Ishikawa (cell line): ENCODE measurements at regions not wholly inside any gene's neighbourhood (a gene's known extent, or its start where the extent isn't known, plus 50 kb on each side); places are given as distances from the start of the nearest gene placed in this dataset.

Experiments used
- CEBPB ChIP-seq: IDR thresholded peaks from 2 replicates; pipeline ENCODE4 v1.6.1; 2012
- CREB1 ChIP-seq: IDR thresholded peaks from 2 replicates; pipeline ENCODE4 v1.6.1; 2012; ENCODE audit warnings: low read depth
- EGR1 ChIP-seq: IDR thresholded peaks from 2 replicates; pipeline ENCODE4 v1.6.1; 2012
- EP300 ChIP-seq: IDR thresholded peaks from 2 replicates; pipeline ENCODE4 v1.6.1; 2012; ENCODE audit warnings: borderline replicate concordance
- FOXM1 ChIP-seq: IDR thresholded peaks from 2 replicates; pipeline ENCODE4 v1.6.1; 2012; ENCODE audit warnings: low read depth, borderline replicate concordance
- MAX ChIP-seq: IDR thresholded peaks from 2 replicates; pipeline ENCODE4 v1.6.1; 2012
- NFIC ChIP-seq: IDR thresholded peaks from 2 replicates; pipeline ENCODE4 v1.6.1; 2012
- RAD21 ChIP-seq: IDR thresholded peaks from 2 replicates; pipeline ENCODE4 v1.6.1; 2012; ENCODE audit warnings: low read depth
- REST ChIP-seq: IDR thresholded peaks from 2 replicates; pipeline ENCODE4 v1.6.1; 2012; ENCODE audit warnings: low read depth, mild to moderate bottlenecking
- TAF1 ChIP-seq: IDR thresholded peaks from 2 replicates; pipeline ENCODE4 v1.6.1; 2012; ENCODE audit warnings: low read depth, mild to moderate bottlenecking
- TCF12 ChIP-seq: IDR thresholded peaks from 2 replicates; pipeline ENCODE4 v1.6.1; 2012; ENCODE audit warnings: low read depth
- TEAD4 ChIP-seq: IDR thresholded peaks from 2 replicates; pipeline ENCODE4 v1.6.1; 2012
- USF1 ChIP-seq: IDR thresholded peaks from 2 replicates; pipeline ENCODE4 v1.6.1; 2012
- YY1 ChIP-seq: IDR thresholded peaks from 2 replicates; pipeline ENCODE4 v1.6.1; 2012; ENCODE audit warnings: low read depth
- ZBTB7A ChIP-seq: IDR thresholded peaks from 2 replicates; pipeline ENCODE4 v1.6.1; 2012; ENCODE audit warnings: low read depth

- TF ChIP-seq TCF12 = no peak
Measured at GRCh38 chr18:76594966-76595365, 99.9 kb upstream of the ZNF516 start.

GRCh38 chr18:76593843-76594242 is 98.8 kb upstream of the ZNF516 start:
- no peak for TF ChIP-seq TEAD4
- TF ChIP-seq MAX = no peak
- TF ChIP-seq EGR1 = no peak
- no peak for TF ChIP-seq USF1
- TF ChIP-seq REST = no peak
- no peak for TF ChIP-seq FOXM1
- no peak for TF ChIP-seq ZBTB7A
- TF ChIP-seq EP300 = no peak

- no peak for TF ChIP-seq TAF1
- no peak for TF ChIP-seq FOXM1
- no peak for TF ChIP-seq TCF12
- TF ChIP-seq YY1 = no peak
- no peak for TF ChIP-seq ZBTB7A
- TF ChIP-seq CREB1 = no peak
- no peak for TF ChIP-seq EGR1
- TF ChIP-seq MAX = no peak
- TF ChIP-seq NFIC = no peak
- TF ChIP-seq RAD21 = no peak
Measured at GRCh38 chr18:76592981-76593381, 97.9 kb upstream of the ZNF516 start.

- TF ChIP-seq TEAD4 = no peak
- no peak for TF ChIP-seq EGR1
- TF ChIP-seq FOXM1 = no peak
- no peak for TF ChIP-seq TCF12
- TF ChIP-seq MAX = no peak
- TF ChIP-seq REST = no peak
- TF ChIP-seq RAD21 = no peak
- TF ChIP-seq YY1 = no peak
- TF ChIP-seq USF1 = no peak
- TF ChIP-seq TAF1 = no peak
- no peak for TF ChIP-seq ZBTB7A
- TF ChIP-seq CREB1 = no peak
- TF ChIP-seq CEBPB = no peak
- no peak for TF ChIP-seq EP300
- TF ChIP-seq NFIC = no peak
Measured at GRCh38 chr18:76592096-76592495, 97.1 kb upstream of the ZNF516 start.

- TF ChIP-seq USF1 = no peak
- no peak for TF ChIP-seq ZBTB7A
Measured at GRCh38 chr18:76589866-76590265, 94.8 kb upstream of the ZNF516 start.

- TF ChIP-seq YY1 (no peak), TEAD4 (no peak), MAX (no peak), TAF1 (no peak), ZBTB7A (no peak), CEBPB (no peak), REST (no peak), EGR1 (no peak), RAD21 (no peak), TCF12 (no peak), FOXM1 (no peak), CREB1 (no peak), NFIC (no peak), EP300 (no peak), USF1 (no peak)
Measured at GRCh38 chr18:76589316-76589715, 94.3 kb upstream of the ZNF516 start.
